GM10266 (cell line): ENCODE measurements at regions not wholly inside any gene's neighbourhood (a gene's known extent, or its start where the extent isn't known, plus 50 kb on each side); places are given as distances from the start of the nearest gene placed in this dataset.

ENCODE experiments used
- DNase-seq: peaks from one replicate; pipeline ENCODE4 v3.0.0; 2012; ENCODE audit errors: extremely low spot score
- TF ChIP-seq, protein P1 (sequence below): IDR thresholded peaks from 2 replicates; pipeline ENCODE4 v1.5.1; 2012; ENCODE audit warnings: mild to moderate bottlenecking, low read depth; ENCODE audit not compliant: control insufficient read depth, insufficient read depth; ENCODE audit errors: missing control alignments

DNA sequence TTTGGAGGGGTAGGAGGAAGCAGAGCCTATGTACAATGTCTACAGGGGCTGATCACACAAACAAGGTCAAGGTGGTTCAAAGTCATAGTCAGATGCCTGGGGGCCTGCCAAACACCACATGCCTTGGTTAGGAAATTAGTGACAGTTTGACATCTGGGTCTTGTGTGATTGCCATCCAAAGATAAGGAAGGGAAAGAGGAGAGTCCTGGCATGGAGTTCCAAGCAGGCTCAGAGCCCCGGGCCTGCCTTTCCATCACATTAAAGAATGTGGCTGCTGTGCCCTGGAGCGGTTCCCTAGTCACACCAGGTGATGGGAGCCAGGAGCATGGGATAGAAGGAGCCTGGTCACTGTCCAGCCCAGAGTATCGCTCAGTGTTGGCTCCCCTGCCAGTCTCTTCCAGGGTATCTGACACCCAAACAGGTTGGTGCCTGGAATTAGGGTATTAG lies 53.6 kb upstream of the BCL2L14 start:
- DNase-seq = no peak
- TF ChIP-seq, protein P1, sequence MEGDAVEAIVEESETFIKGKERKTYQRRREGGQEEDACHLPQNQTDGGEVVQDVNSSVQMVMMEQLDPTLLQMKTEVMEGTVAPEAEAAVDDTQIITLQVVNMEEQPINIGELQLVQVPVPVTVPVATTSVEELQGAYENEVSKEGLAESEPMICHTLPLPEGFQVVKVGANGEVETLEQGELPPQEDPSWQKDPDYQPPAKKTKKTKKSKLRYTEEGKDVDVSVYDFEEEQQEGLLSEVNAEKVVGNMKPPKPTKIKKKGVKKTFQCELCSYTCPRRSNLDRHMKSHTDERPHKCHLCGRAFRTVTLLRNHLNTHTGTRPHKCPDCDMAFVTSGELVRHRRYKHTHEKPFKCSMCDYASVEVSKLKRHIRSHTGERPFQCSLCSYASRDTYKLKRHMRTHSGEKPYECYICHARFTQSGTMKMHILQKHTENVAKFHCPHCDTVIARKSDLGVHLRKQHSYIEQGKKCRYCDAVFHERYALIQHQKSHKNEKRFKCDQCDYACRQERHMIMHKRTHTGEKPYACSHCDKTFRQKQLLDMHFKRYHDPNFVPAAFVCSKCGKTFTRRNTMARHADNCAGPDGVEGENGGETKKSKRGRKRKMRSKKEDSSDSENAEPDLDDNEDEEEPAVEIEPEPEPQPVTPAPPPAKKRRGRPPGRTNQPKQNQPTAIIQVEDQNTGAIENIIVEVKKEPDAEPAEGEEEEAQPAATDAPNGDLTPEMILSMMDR = no peak

DNA sequence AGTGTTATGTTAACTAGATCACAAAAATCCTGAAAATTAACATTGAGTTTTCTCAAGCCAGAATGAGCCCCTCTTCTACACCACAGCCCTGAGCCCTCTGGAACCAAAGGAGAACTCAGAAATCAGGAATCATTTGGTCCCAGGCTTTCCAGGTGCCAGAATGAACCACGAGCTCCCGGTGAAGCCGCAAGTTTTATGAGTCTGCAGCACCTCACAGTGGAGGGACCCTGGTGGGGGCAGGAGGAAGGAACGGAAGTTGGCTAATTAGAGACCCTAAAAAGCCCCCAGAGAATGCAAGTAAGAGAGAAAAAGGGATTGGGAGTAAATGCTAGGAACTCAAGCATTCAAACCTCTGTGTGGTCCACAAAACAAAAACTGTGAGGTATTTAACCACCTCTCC lies 52.9 kb upstream of the BCL2L14 start:
- no peak for DNase-seq
- TF ChIP-seq, protein P1 = no peak

DNA sequence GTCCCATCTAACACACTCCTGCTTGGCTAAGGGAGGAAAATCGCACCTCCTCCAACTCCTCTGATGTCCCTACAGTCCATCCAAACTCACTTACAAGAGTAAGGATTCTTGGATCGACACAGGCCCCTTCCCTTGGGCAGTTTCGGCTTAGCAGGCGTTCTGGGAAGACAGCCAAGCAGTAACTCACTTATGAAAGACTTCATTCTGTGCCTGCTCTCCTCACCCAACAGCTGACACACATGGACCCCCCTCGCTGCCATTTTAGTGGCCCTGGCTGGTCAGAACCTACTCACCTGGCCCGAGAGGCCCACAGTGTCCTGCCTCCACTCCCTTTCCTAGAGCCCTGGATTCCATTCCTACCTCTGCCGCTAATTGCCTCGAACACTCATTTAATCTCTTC lies 52.3 kb upstream of the BCL2L14 start:
- TF ChIP-seq, protein P1 = no peak
- no peak for DNase-seq

DNA sequence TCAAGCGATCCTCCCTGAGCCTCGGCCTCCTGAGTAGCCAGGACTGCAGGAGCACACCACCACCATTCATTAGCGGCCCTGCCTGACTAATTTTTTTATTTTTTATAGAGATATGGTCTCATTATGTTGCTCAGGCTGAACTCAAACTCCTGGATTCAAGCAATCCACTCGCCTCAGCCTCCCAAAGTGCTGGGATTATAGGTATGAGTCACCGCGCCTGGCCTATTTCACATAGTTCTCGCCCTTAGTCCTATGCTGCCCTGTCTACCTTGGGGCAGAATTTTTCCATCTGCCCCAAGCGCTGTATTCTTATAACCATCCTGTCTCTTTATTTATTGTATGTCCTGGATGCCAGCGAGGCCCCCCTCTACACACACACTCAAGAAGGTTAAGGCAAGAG lies 50.9 kb upstream of the BCL2L14 start:
- no peak for DNase-seq
- TF ChIP-seq, protein P1 = no peak

DNA sequence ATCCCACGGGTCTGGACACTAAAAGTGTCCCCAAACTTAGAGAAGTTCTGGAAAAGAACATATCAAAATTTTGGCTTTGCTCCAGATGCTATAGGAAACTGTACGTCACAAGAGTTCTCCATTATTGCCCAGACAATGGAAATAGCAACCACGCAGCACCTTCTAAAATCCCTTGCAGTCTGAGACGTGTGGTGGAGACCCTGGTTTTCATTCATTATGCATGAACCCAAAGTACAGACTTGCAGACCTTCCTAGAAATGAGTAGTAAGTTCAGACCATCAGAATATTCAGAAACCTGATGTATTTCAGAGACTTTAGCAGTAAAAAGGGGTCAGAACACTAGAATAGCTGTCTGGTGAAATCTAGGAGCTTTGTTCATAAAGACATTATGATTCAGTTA lies 50.0 kb upstream of the BCL2L14 start:
- DNase-seq = no peak
- TF ChIP-seq, protein P1 = no peak
